Adrenal gland (tissue), 9 donors: ENCODE measurements at regions not wholly inside any gene's neighbourhood (a gene's known extent, or its start where the extent isn't known, plus 50 kb on each side); places are given as distances from the start of the nearest gene placed in this dataset.
"Not testable (repeated sequence)": the region's sequence is repeated elsewhere in the genome, so short reads cannot be mapped to it uniquely, and the experiment has no call there.

Experiments used
- DNase-seq, 7 donors: peaks; one replicate each; pipeline ENCODE4 v3.0.0-alpha.2; 2019 to 2020
- H3K27ac ChIP-seq, 5 donors: fragments of 200-600 bp; sonication (generic) in 4 of 5; 1 replicate in 3 of 5; 2 replicates in 2 of 5; pipeline versions ENCODE4 v1.5.1 to v1.8.0; 2016 to 2020; ENCODE audit warnings: mild to moderate bottlenecking in 1 of 5
- H3K27me3 ChIP-seq: fragments of 200-600 bp; 2 replicates; pipeline ENCODE4 v1.8.0; 2021
- H3K36me3 ChIP-seq, 2 donors: fragments of 200-600 bp; replicated peaks in 1 of 2; 1 replicate in 1 of 2; 2 replicates in 1 of 2; pipeline versions ENCODE4 v1.5.1 to v1.8.0; 2018 to 2022
- H3K4me1 ChIP-seq, 2 donors: fragments of 200-600 bp; replicated peaks in 1 of 2; 1 replicate in 1 of 2; 2 replicates in 1 of 2; pipeline versions ENCODE4 v1.5.1 to v1.8.0; 2018 to 2021
- H3K4me3 ChIP-seq, 4 donors: fragments of 200-600 bp; sonication (generic) in 3 of 4; one replicate each; pipeline ENCODE4 v1.5.1; 2016 to 2018
- H3K9me3 ChIP-seq, 3 donors: fragments of 200-600 bp; sonication (generic) in 1 of 3; replicated peaks in 1 of 3; 1 replicate in 2 of 3; 2 replicates in 1 of 3; pipeline versions ENCODE4 v1.5.1 to v1.8.0; 2016 to 2021
- POLR2A ChIP-seq, 2 donors: fragments of 450-650 bp; IDR thresholded peaks; one replicate each; pipeline ENCODE4 v1.6.1; 2017; ENCODE audit warnings: antibody characterized with exemption in 2 of 2, mild to moderate bottlenecking in 2 of 2, moderate library complexity in 1 of 2
- WGBS, 4 donors: extraction: QIAGEN DNeasy Blood & Tissue Kit in 2 of 4; methylation state at CpG; one replicate each; pipeline versions ENCODE4 v1.1.5 to v1.1.7; 2013 to 2017; 5-methylcytosine and 5-hydroxymethylcytosine counted together
- intact Hi-C, 2 donors: fragments of 100-400 bp; cut with DNase I; formaldehyde crosslinking; loops; one replicate each; pipeline versions ENCODE4 v1.14.1 to v1.15.0; 2022 to 2023
- TF ChIP-seq, protein P1 (sequence below), 6 experiments: fragments of 450-650 bp in 4 of 6; fragments of 200-600 bp in 2 of 6; sonication (generic) in 1 of 6; IDR thresholded peaks; 1 replicate in 5 of 6; 2 replicates in 1 of 6; pipeline versions ENCODE4 v1.5.1 to v1.8.0; 2016 to 2021; ENCODE audit warnings: antibody characterized with exemption in 6 of 6, mild to moderate bottlenecking in 2 of 6, moderate library complexity in 1 of 6
- donor health status: healthy with polysubstance abuse.
- donor health status: Bipolar disorder and iron deficiency.
- donor health status: DM: yes; HTN: yes; CAD: no.
- donor health status: DM: no; HTN: no; CAD: no.
- donor health status: DM: no; HTN: no; CAD: no.

DNA sequence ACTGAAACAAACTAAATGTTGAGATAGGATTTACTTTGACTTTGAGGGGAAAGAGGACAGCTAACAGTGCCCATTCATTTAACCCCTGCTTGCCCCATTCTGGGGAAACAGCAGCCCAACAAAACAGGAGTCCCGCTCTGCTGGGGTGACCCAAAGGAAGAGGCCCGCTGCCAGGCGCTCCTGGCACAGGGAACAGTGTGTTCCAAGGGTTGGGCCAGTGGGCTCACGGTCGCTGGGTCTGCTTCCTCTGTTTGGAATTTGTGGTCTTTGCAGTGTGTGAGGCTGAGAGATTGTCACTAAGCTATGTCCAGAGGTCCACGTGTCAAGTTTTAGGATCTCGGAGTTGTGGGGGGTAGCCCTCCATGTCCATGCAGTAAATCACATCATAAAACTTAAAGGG lies 250.4 kb upstream of the C2CD4B start:
- no peak overlapping the region for H3K4me3 ChIP-seq

DNA sequence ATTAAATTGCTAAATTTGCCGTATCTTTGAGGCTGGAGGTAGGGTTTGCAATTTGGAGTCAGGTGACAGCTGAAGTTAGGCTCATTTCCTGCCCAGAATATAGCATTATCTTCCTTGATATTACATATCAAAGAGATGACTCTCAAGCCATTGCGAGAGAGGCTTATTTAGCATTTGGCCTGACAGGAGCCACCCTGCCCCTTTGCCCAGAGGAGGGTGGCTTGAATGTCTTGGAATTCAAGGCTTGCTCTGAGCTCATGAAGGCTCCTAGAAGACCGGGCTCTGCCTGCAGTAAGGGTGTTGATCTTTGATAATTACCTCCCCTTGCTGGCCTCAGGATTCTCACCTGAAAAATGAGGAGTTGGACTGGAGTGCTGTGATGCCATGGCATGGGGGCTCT lies 251.4 kb upstream of the C2CD4B start:
- no peak for DNase-seq
- no peak overlapping the region for H3K27ac ChIP-seq
- no peak for TF ChIP-seq POLR2A (IDR thresholded peaks at IDR 0.05)
- TF ChIP-seq, protein P1, sequence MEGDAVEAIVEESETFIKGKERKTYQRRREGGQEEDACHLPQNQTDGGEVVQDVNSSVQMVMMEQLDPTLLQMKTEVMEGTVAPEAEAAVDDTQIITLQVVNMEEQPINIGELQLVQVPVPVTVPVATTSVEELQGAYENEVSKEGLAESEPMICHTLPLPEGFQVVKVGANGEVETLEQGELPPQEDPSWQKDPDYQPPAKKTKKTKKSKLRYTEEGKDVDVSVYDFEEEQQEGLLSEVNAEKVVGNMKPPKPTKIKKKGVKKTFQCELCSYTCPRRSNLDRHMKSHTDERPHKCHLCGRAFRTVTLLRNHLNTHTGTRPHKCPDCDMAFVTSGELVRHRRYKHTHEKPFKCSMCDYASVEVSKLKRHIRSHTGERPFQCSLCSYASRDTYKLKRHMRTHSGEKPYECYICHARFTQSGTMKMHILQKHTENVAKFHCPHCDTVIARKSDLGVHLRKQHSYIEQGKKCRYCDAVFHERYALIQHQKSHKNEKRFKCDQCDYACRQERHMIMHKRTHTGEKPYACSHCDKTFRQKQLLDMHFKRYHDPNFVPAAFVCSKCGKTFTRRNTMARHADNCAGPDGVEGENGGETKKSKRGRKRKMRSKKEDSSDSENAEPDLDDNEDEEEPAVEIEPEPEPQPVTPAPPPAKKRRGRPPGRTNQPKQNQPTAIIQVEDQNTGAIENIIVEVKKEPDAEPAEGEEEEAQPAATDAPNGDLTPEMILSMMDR (IDR thresholded peaks at IDR 0.05), result no peak
- intact Hi-C loops, result no loop called here
- peaks cover 0 to 18% of the 10 kb centered on the region in 2 donors for H3K4me1 ChIP-seq
- H3K9me3 ChIP-seq, result no peaks in the 10 kb centered on the region
- no peak overlapping the region for H3K4me3 ChIP-seq
- WGBS, 4 donors, result 84 to 90% (median 88%) methylated on average over 3 of the region's 3 CpGs
- no peaks in the 10 kb centered on the region for H3K27me3 ChIP-seq
- H3K36me3 ChIP-seq, result no peaks in the 10 kb centered on the region

More for the DNA sequence above, 250.4 kb upstream of the C2CD4B start:
- Histone ChIP-seq H3K4me1 (peaks cover 0 to 18% of the 10 kb centered on the region in 2 donors), H3K36me3 (no peaks in the 10 kb centered on the region), H3K27ac (no peak overlapping the region), H3K27me3 (no peaks in the 10 kb centered on the region), H3K9me3 (no peaks in the 10 kb centered on the region)
- intact Hi-C loops, result no loop called here
- TF ChIP-seq POLR2A (IDR thresholded peaks at IDR 0.05), result no peak
- TF ChIP-seq, protein P1 (IDR thresholded peaks at IDR 0.05), result no peak
- DNase-seq, result no peak
- WGBS, 4 donors, result 90 to 96% (median 95%) methylated on average over 6 to 7 of the region's 7 CpGs

DNA sequence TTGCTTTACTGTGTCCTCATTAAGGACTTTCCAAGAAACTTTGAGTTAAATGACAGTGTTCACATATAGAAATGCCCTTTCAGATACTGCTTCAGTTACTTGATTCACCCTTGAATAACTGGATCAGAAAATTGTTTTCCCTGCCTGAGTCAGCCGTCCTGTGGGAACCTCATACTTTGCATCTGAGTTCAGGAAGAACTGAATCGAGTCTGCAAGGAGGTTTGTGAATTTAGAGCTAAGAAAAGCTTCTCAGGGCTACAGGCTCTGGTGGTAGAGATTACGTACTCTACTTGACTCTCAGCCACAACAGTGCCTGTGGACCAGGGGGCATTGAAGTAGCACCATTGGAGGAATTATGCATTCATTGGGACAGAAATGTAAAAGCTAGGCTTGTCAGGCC lies 252.4 kb upstream of the C2CD4B start:
- no peak for DNase-seq
- Histone ChIP-seq H3K4me1 (peaks cover 0 to 15% of the 10 kb centered on the region in 2 donors), H3K9me3 (no peaks in the 10 kb centered on the region), H3K27me3 (no peaks in the 10 kb centered on the region), H3K36me3 (no peaks in the 10 kb centered on the region), H3K4me3 (no peak overlapping the region), H3K27ac (no peak overlapping the region)
- WGBS, 4 donors, result 82 to 94% (median 89%) methylated on average over 3 of the region's 3 CpGs
- intact Hi-C loops, result no loop called here
- TF ChIP-seq, protein P1 (IDR thresholded peaks at IDR 0.05), result no peak
- TF ChIP-seq POLR2A (IDR thresholded peaks at IDR 0.05), result no peak

DNA sequence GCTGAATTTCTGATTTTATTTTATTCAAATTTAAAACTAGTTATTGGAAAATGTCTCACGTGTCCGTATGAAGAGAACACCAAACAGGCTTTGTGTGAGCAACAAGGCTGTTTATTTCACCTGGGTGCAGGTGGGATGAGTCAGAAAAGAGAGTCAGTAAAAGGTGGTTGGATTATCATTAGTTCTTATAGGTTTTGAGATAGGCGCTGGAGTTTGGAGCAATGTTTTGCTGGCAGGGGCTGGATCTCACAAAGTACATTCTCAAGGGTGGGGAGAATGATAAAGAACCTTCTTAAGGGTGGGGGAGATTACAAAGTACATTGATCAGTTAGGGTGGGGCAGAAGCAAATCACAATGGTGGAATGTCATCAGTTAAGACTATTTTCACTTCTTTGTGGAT lies 253.4 kb upstream of the C2CD4B start:
- H3K27me3 ChIP-seq, H3K4me3 ChIP-seq, H3K27ac ChIP-seq, intact Hi-C loops, DNase-seq, H3K36me3 ChIP-seq, H3K4me1 ChIP-seq, H3K9me3 ChIP-seq: not testable (repeated sequence)
- WGBS, 4 donors, result 95 to 98% (median 96%) methylated on average over 3 of the region's 3 CpGs

DNA sequence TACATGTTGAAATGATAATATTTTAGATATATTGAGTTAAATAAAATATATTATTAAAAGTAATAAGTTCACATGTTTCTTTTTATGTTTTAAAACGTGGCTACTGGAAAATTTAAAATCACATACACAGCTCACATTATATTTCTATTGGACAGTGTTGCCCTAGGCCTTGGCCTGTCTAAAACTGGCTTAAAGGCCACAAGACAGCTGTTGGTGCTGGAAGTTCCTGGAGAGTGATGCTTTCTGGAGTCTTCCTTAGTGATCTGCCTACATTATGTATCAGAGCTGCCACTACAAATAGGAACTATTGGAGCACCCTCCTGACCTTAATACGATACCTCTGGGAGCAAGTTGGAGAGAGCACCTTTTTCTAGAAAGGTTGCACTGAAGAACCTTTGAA lies 254.1 kb upstream of the C2CD4B start:
- H3K36me3 ChIP-seq, result no peaks in the 10 kb centered on the region
- H3K4me1 ChIP-seq, result peaks cover 0 to 7% of the 10 kb centered on the region in 2 donors
- no peak overlapping the region for H3K27ac ChIP-seq
- H3K9me3 ChIP-seq, result no peaks in the 10 kb centered on the region
- TF ChIP-seq, protein P1 (IDR thresholded peaks at IDR 0.05), result no peak
- no peak for TF ChIP-seq POLR2A (IDR thresholded peaks at IDR 0.05)
- WGBS, 4 donors, result 80 to 89% (median 85%) methylated on average over 2 of the region's 2 CpGs
- no peaks in the 10 kb centered on the region for H3K27me3 ChIP-seq
- intact Hi-C loops, result no loop called here
- no peak for DNase-seq
- H3K4me3 ChIP-seq, result no peak overlapping the region

DNA sequence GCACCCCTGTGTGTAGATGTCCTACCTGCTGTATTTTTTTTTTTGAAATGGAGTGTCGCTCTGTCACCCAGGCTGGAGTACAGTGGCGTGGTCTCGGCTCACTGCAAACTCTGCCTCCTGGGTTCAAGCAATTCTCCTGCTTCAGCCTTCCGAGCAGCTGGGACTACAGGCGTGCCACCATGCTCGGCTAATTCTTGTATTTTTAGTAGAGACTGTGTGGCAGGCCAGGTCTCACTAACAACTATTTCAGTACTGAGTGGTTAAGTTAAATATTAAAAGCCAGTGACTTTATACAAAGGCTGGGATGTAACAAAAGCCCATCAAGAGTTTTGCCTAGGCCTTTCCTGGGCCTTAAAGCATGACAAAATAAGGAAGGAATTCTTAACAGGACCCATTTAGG lies 255.3 kb upstream of the C2CD4B start:
- DNase-seq, H3K36me3 ChIP-seq, intact Hi-C loops, H3K4me3 ChIP-seq, H3K27ac ChIP-seq, H3K9me3 ChIP-seq, H3K27me3 ChIP-seq, H3K4me1 ChIP-seq: not testable (repeated sequence)
- 93 to 97% (median 97%) methylated on average over 6 of the region's 6 CpGs for WGBS, 4 donors
